ENCODE measurements at regions not wholly inside any gene's neighbourhood (a gene's known extent, or its start where the extent isn't known, plus 50 kb on each side); places are given as distances from the start of the nearest gene placed in this dataset.

DNA sequence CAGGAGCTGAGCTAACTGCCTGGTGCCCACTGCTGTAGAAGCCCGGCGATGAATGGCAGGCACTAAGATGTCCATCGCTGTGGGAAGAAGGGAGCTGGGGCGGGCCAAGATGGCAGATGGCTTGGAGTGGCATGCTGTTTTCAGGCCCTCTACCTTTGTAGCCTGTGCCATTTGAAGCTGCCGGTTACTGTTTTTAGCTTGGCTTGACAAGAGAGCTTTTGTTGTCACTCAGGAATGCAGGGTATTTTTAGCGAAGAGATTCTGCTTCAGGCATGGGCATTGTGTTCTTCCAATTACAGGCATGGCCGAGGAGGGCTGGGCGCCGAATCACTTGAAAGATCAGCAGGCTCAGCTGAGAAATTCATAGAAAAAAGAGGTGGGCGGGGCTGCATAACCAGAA is 348.7 kb downstream of the RPS6KC1 start:
- no peaks in the 10 kb centered on the region for H3K27me3 Mint-ChIP-seq
- TF ChIP-seq, protein P1, sequence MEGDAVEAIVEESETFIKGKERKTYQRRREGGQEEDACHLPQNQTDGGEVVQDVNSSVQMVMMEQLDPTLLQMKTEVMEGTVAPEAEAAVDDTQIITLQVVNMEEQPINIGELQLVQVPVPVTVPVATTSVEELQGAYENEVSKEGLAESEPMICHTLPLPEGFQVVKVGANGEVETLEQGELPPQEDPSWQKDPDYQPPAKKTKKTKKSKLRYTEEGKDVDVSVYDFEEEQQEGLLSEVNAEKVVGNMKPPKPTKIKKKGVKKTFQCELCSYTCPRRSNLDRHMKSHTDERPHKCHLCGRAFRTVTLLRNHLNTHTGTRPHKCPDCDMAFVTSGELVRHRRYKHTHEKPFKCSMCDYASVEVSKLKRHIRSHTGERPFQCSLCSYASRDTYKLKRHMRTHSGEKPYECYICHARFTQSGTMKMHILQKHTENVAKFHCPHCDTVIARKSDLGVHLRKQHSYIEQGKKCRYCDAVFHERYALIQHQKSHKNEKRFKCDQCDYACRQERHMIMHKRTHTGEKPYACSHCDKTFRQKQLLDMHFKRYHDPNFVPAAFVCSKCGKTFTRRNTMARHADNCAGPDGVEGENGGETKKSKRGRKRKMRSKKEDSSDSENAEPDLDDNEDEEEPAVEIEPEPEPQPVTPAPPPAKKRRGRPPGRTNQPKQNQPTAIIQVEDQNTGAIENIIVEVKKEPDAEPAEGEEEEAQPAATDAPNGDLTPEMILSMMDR (IDR thresholded peaks at IDR 0.05; ENCODE audit: unreplicated experiment) = no peak
- H3K36me3 Mint-ChIP-seq (ENCODE audit: insufficient read depth) = no peaks in the 10 kb centered on the region
- no peak for DNase-seq (ENCODE audit: low spot score, unreplicated experiment)
- H3K9me3 Mint-ChIP-seq (ENCODE audit: low read depth) = no peaks in the 10 kb centered on the region
- no peak overlapping the region for H3K4me3 Mint-ChIP-seq (ENCODE audit: low read depth)
- peaks cover 3% of the 10 kb centered on the region for H3K4me1 Mint-ChIP-seq (ENCODE audit: low read depth)
- no peak overlapping the region for H3K27ac Mint-ChIP-seq

GRCh38 chr1:213409208-213409631 is 358.2 kb downstream of the RPS6KC1 start:
- peaks cover 4% of the 10 kb centered on the region for H3K9me3 Mint-ChIP-seq (ENCODE audit: low read depth)
- peaks cover 3% of the 10 kb centered on the region for H3K4me1 Mint-ChIP-seq (ENCODE audit: low read depth)
- H3K27ac Mint-ChIP-seq = peak overlapping the region; percentile 17
- H3K27me3 Mint-ChIP-seq = peaks cover 9% of the 10 kb centered on the region
- TF ChIP-seq, protein P1 (IDR thresholded peaks at IDR 0.05; ENCODE audit: unreplicated experiment) = no peak
- no peak for DNase-seq (ENCODE audit: low spot score, unreplicated experiment)
- no peaks in the 10 kb centered on the region for H3K36me3 Mint-ChIP-seq (ENCODE audit: insufficient read depth)
- no peak overlapping the region for H3K4me3 Mint-ChIP-seq (ENCODE audit: low read depth)

DNA sequence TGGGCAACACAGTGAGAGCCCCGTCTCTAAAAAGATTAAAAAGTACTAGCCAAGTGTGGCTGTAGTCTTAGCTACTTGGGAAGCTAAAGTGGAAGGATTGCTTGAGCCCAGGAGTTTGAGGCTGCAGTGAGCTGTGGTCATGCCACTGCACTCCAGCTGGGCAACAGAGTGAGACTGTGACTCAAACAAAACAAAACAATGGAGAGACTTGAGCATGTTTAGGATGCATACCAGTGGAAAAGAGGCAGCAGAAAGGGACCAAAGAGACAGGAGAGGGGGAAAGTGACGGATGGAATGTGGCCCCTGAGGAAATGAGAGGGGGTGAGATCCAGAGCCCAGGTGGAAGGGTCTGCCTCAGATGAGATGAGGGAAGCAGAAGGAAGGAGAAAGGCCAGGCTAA is 358.9 kb downstream of the RPS6KC1 start:
- H3K4me3 Mint-ChIP-seq (ENCODE audit: low read depth) = no peak overlapping the region
- TF ChIP-seq, protein P1 (IDR thresholded peaks at IDR 0.05; ENCODE audit: unreplicated experiment) = no peak
- H3K27me3 Mint-ChIP-seq = peaks cover 9% of the 10 kb centered on the region
- no peaks in the 10 kb centered on the region for H3K36me3 Mint-ChIP-seq (ENCODE audit: insufficient read depth)
- H3K27ac Mint-ChIP-seq = no peak overlapping the region
- H3K9me3 Mint-ChIP-seq (ENCODE audit: low read depth) = peaks cover 4% of the 10 kb centered on the region
- peaks cover 3% of the 10 kb centered on the region for H3K4me1 Mint-ChIP-seq (ENCODE audit: low read depth)
- no peak for DNase-seq (ENCODE audit: low spot score, unreplicated experiment)

GRCh38 chr1:213414346-213414745 is 363.3 kb downstream of the RPS6KC1 start:
- Mint-ChIP-seq H3K27me3 (peaks cover 22% of the 10 kb centered on the region), H3K4me3 (ENCODE audit: low read depth) (no peak overlapping the region), H3K9me3 (ENCODE audit: low read depth) (peaks cover 4% of the 10 kb centered on the region), H3K4me1 (ENCODE audit: low read depth) (no peaks in the 10 kb centered on the region), H3K27ac (no peak overlapping the region), H3K36me3 (ENCODE audit: insufficient read depth) (no peaks in the 10 kb centered on the region)
- no peak for DNase-seq (ENCODE audit: low spot score, unreplicated experiment)
- TF ChIP-seq, protein P1 (IDR thresholded peaks at IDR 0.05; ENCODE audit: unreplicated experiment) = no peak

- TF ChIP-seq, protein P1 (IDR thresholded peaks at IDR 0.05; ENCODE audit: unreplicated experiment) = no peak
- Mint-ChIP-seq H3K9me3 (ENCODE audit: low read depth) (peaks cover 4% of the 10 kb centered on the region), H3K36me3 (ENCODE audit: insufficient read depth) (no peaks in the 10 kb centered on the region), H3K27ac (no peak overlapping the region), H3K4me3 (ENCODE audit: low read depth) (no peak overlapping the region), H3K4me1 (ENCODE audit: low read depth) (no peaks in the 10 kb centered on the region), H3K27me3 (peaks cover 26% of the 10 kb centered on the region)
- no peak for DNase-seq (ENCODE audit: low spot score, unreplicated experiment)
Measured at GRCh38 chr1:213414911-213415310, 363.9 kb downstream of the RPS6KC1 start.

Measured in progenitor cell of endocrine pancreas (in vitro differentiated cells).